ENCODE measurements at regions not wholly inside any gene's neighbourhood (a gene's known extent, or its start where the extent isn't known, plus 50 kb on each side); places are given as distances from the start of the nearest gene placed in this dataset.

DNA sequence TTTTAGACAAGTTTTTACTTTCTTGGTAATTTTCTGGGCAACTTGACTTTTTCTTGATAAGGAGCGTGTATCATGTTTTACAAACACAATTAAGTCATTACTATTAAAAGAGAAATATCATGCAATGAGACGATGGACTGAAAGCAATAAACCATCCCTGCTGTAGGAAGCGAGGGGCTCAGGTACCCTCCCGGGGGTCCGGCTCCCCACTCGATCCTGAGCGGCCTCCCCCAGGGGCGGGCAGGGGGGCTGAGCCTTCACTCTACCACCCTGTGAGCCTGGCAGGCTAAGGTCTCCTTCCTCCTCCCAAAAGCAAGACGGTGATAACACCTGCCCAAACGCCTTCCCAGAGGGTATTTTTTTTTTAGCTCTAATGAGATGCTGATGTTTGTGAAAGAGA is 51.8 kb upstream of the ADGRA1 start:
- no peaks in the 10 kb centered on the region for H3K79me2 ChIP-seq (ENCODE audit: control insufficient read depth, insufficient read depth, low read length)
- no peak for TF ChIP-seq FOS (IDR thresholded peaks at IDR 0.05; ENCODE audit: borderline replicate concordance, insufficient read depth, low read length)
- TF ChIP-seq GATA2 (IDR thresholded peaks at IDR 0.05; ENCODE audit: insufficient read depth, insufficient read length, low read depth, low read length), result no peak
- TF ChIP-seq POLR2AphosphoS5 (IDR thresholded peaks at IDR 0.05; ENCODE audit: insufficient read depth, low read depth, low read length), result no peak
- no peaks in the 10 kb centered on the region for H3K27me3 ChIP-seq (ENCODE audit: control insufficient read depth in 2 of 2, insufficient read depth in 2 of 2, low read length in 2 of 2)
- H3K36me3 ChIP-seq (ENCODE audit: control insufficient read depth in 2 of 2, extremely low read depth in 1 of 2, insufficient read depth in 2 of 2, low read length in 2 of 2), result no peaks in the 10 kb centered on the region
- ChIA-PET POLR2A (no interaction called here), CTCF (no interaction called here)
- no TSS peak for BruUV-seq (replicated peaks)
- H3K9ac ChIP-seq (replicated peaks; ENCODE audit: extremely low read depth, insufficient read depth, low read length), result no peak overlapping the region
- no peaks in the 10 kb centered on the region for H4K20me1 ChIP-seq (replicated peaks; ENCODE audit: control insufficient read depth, extremely low read depth, insufficient read depth, low read length)
- DNase-seq (ENCODE audit: low read depth, low spot score) (no peak), FAIRE-seq (no peak)
- H2AFZ ChIP-seq (ENCODE audit: low read depth, low read length), result no peak overlapping the region
- H3K9me1 ChIP-seq (replicated peaks; ENCODE audit: control insufficient read depth, extremely low read depth, insufficient read depth, low read length), result no peaks in the 10 kb centered on the region
- no peaks in the 10 kb centered on the region for H3K9me3 ChIP-seq (replicated peaks; ENCODE audit: control insufficient read depth, insufficient read depth, low read length)
- no peak overlapping the region for H3K4me3 ChIP-seq (replicated peaks in 1 of 3; ENCODE audit: insufficient read depth in 1 of 3, low read depth in 1 of 3, low read length in 3 of 3)
- intact Hi-C loops (cut with micrococcal nuclease), result no loop called here
- H3K4me2 ChIP-seq (ENCODE audit: insufficient read depth, low read length), result no peak overlapping the region
- dilution Hi-C loops (cut with MboI; ENCODE audit: extremely low pct_ligation_motif_present, low sequenced_read_pairs), result no loop called here
- no peak overlapping the region for H3K27ac ChIP-seq (ENCODE audit: insufficient read depth, low read depth, low read length)
- no peaks in the 10 kb centered on the region for H3K4me1 ChIP-seq (ENCODE audit: control insufficient read depth, extremely low read depth, insufficient read depth, low read length)

DNA sequence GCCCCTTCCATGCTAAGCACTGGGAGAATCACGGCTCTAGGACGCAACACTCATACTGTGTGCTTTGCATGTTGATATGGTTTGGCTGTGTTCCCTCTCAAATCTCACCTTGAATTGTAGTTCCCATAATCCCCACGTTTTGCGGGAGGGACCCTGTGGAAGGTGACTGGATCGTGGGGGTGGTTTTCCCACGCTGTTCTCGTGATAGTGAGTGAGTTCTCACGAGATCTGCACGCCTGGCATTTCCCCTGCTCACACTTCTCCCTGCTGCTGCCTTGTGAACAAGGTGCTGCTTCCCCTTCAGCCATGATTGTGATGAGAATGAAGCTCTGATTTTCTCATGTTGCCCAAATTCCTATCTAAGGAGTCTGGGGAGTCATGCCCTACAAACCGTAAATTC is 53.0 kb upstream of the ADGRA1 start:
- Histone ChIP-seq H3K9me3 (replicated peaks; ENCODE audit: control insufficient read depth, insufficient read depth, low read length) (no peaks in the 10 kb centered on the region), H3K9me1 (replicated peaks; ENCODE audit: control insufficient read depth, extremely low read depth, insufficient read depth, low read length) (no peaks in the 10 kb centered on the region), H3K79me2 (ENCODE audit: control insufficient read depth, insufficient read depth, low read length) (no peaks in the 10 kb centered on the region), H3K27me3 (ENCODE audit: control insufficient read depth in 2 of 2, insufficient read depth in 2 of 2, low read length in 2 of 2) (no peaks in the 10 kb centered on the region), H3K27ac (ENCODE audit: insufficient read depth, low read depth, low read length) (no peak overlapping the region), H3K4me2 (ENCODE audit: insufficient read depth, low read length) (no peak overlapping the region), H4K20me1 (replicated peaks; ENCODE audit: control insufficient read depth, extremely low read depth, insufficient read depth, low read length) (no peaks in the 10 kb centered on the region), H3K9ac (replicated peaks; ENCODE audit: extremely low read depth, insufficient read depth, low read length) (no peak overlapping the region), H3K36me3 (ENCODE audit: control insufficient read depth in 2 of 2, extremely low read depth in 1 of 2, insufficient read depth in 2 of 2, low read length in 2 of 2) (no peaks in the 10 kb centered on the region), H3K4me1 (ENCODE audit: control insufficient read depth, extremely low read depth, insufficient read depth, low read length) (no peaks in the 10 kb centered on the region), H2AFZ (ENCODE audit: low read depth, low read length) (no peak overlapping the region), H3K4me3 (replicated peaks in 1 of 3; ENCODE audit: insufficient read depth in 1 of 3, low read depth in 1 of 3, low read length in 3 of 3) (no peak overlapping the region)
- TF ChIP-seq, protein P1, sequence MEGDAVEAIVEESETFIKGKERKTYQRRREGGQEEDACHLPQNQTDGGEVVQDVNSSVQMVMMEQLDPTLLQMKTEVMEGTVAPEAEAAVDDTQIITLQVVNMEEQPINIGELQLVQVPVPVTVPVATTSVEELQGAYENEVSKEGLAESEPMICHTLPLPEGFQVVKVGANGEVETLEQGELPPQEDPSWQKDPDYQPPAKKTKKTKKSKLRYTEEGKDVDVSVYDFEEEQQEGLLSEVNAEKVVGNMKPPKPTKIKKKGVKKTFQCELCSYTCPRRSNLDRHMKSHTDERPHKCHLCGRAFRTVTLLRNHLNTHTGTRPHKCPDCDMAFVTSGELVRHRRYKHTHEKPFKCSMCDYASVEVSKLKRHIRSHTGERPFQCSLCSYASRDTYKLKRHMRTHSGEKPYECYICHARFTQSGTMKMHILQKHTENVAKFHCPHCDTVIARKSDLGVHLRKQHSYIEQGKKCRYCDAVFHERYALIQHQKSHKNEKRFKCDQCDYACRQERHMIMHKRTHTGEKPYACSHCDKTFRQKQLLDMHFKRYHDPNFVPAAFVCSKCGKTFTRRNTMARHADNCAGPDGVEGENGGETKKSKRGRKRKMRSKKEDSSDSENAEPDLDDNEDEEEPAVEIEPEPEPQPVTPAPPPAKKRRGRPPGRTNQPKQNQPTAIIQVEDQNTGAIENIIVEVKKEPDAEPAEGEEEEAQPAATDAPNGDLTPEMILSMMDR (IDR thresholded peaks at IDR 0.05; ENCODE audit: extremely low read depth in 1 of 2, insufficient read depth in 1 of 2, low read depth in 1 of 2, low read length in 2 of 2), result no peak
- no peak for TF ChIP-seq EZH2 (IDR thresholded peaks at IDR 0.05; ENCODE audit: borderline replicate concordance, low read depth, low read length, severe bottlenecking)
- TF ChIP-seq, protein P2, sequence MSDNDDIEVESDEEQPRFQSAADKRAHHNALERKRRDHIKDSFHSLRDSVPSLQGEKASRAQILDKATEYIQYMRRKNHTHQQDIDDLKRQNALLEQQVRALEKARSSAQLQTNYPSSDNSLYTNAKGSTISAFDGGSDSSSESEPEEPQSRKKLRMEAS (IDR thresholded peaks at IDR 0.05; ENCODE audit: insufficient read depth, insufficient read length), result no peak
- no peak for TF ChIP-seq GATA2 (IDR thresholded peaks at IDR 0.05; ENCODE audit: insufficient read depth, insufficient read length, low read depth, low read length)
- TF ChIP-seq FOS (IDR thresholded peaks at IDR 0.05; ENCODE audit: borderline replicate concordance, insufficient read depth, low read length), result no peak
- TF ChIP-seq POLR2A (IDR thresholded peaks at IDR 0.05; ENCODE audit: low read depth, low read length), result no peak
- TF ChIP-seq MYC (IDR thresholded peaks at IDR 0.05; ENCODE audit: low read depth, low read length), result no peak
- no peak for TF ChIP-seq JUN (IDR thresholded peaks at IDR 0.05; ENCODE audit: borderline replicate concordance, insufficient read depth, insufficient read length, low read depth)
- TF ChIP-seq POLR2AphosphoS5 (IDR thresholded peaks at IDR 0.05; ENCODE audit: insufficient read depth, low read depth, low read length), result no peak
- FAIRE-seq, result no peak
- CTCF ChIA-PET, result no interaction called here
- DNase-seq (ENCODE audit: low read depth, low spot score), result no peak
- POLR2A ChIA-PET, result no interaction called here
- intact Hi-C loops (cut with micrococcal nuclease) (no loop called here), dilution Hi-C loops (cut with MboI; ENCODE audit: extremely low pct_ligation_motif_present, low sequenced_read_pairs) (no loop called here)
- BruUV-seq (replicated peaks), result no TSS peak

Measured in endothelial cell of umbilical vein (primary cell).